DOHH2 (cell line): ENCODE measurements at regions not wholly inside any gene's neighbourhood (a gene's known extent, or its start where the extent isn't known, plus 50 kb on each side); places are given as distances from the start of the nearest gene placed in this dataset.

Experiments
- EZH2phosphoT487 ChIP-seq: fragments of 200-600 bp; sonication (generic); IDR thresholded peaks from 2 replicates; pipeline ENCODE4 v1.6.1; 2017; ENCODE audit warnings: borderline replicate concordance, mild to moderate bottlenecking, antibody characterized with exemption, low read length, moderate library complexity, mixed read lengths
- TF ChIP-seq, protein P1 (sequence below): fragments of 200-600 bp; sonication (generic); IDR thresholded peaks from one replicate; pipeline ENCODE4 v1.5.1; 2014; ENCODE audit warnings: antibody characterized with exemption, mild to moderate bottlenecking, low read depth, low read length; ENCODE audit not compliant: poor library complexity, severe bottlenecking

DNA sequence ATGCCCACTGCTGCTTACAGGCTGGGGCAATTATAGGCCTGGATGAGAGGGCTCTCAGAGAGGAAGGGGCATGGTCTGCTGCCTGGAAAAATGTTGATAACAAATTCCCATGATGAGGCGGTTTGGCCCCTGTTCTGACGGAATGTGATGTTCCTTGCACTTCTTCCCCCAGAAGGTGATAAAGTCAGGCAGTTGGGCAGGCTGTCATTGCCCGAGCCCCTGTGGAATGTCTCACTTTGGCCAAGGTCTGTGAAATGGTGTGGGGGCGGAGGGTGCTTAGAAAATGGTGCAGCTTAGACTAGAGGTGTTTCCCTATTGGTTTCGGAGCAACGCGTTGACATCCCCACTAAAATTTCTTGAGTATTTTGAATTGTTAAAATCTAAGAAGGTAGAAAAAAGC, 1360.0 kb downstream of the AACS start:
- TF ChIP-seq, protein P1, sequence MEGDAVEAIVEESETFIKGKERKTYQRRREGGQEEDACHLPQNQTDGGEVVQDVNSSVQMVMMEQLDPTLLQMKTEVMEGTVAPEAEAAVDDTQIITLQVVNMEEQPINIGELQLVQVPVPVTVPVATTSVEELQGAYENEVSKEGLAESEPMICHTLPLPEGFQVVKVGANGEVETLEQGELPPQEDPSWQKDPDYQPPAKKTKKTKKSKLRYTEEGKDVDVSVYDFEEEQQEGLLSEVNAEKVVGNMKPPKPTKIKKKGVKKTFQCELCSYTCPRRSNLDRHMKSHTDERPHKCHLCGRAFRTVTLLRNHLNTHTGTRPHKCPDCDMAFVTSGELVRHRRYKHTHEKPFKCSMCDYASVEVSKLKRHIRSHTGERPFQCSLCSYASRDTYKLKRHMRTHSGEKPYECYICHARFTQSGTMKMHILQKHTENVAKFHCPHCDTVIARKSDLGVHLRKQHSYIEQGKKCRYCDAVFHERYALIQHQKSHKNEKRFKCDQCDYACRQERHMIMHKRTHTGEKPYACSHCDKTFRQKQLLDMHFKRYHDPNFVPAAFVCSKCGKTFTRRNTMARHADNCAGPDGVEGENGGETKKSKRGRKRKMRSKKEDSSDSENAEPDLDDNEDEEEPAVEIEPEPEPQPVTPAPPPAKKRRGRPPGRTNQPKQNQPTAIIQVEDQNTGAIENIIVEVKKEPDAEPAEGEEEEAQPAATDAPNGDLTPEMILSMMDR = no peak
- TF ChIP-seq EZH2phosphoT487 = no peak
